H1 (cell line): ENCODE measurements at regions not wholly inside any gene's neighbourhood (a gene's known extent, or its start where the extent isn't known, plus 50 kb on each side); places are given as distances from the start of the nearest gene placed in this dataset.

Source experiments
- CTCF ChIA-PET: fragments of 300-600 bp; sonication (Branson Sonifier 250); formaldehyde crosslinking; loops from one replicate; lab custom pipeline; 2021; ENCODE audit not compliant: partially characterized antibody; lab: Charles Lee
- POLR2A ChIA-PET: fragments of 300-600 bp; sonication (Branson Sonifier 250); formaldehyde crosslinking; loops from one replicate; lab custom pipeline; 2021; ENCODE audit warnings: inconsistent platforms; ENCODE audit not compliant: partially characterized antibody; lab: Charles Lee
- DNase-seq, 2 experiments: peaks; one replicate each; pipeline versions ENCODE4 v3.0.0 to v3.0.0-alpha.2; 2010 to 2022; ENCODE audit warnings: low spot score in 2 of 2, low read depth in 1 of 2, mixed read lengths in 1 of 2
- FAIRE-seq: peaks from 2 replicates; lab custom pipeline; 2011; peaks lifted over from hg19 to GRCh38; lab: Jason Lieb, UNC
- H2AFZ ChIP-seq: 2 replicates; pipeline ENCODE4 v1.8.1; 2012; ENCODE audit warnings: low read length, inconsistent platforms
- H2AK5ac ChIP-seq: 2 replicates; pipeline ENCODE4 v1.6.1; 2013; ENCODE audit warnings: low read depth, low read length
- H2BK120ac ChIP-seq: replicated peaks from 2 replicates; pipeline ENCODE3; 2013; ENCODE audit warnings: low read depth, low read length, inconsistent platforms
- H2BK12ac ChIP-seq: 2 replicates; pipeline ENCODE4 v1.6.1; 2013; ENCODE audit warnings: low read depth, low read length
- H2BK15ac ChIP-seq: 2 replicates; pipeline ENCODE4 v1.6.1; 2013; ENCODE audit warnings: low read length
- H2BK20ac ChIP-seq: 2 replicates; pipeline ENCODE4 v1.6.1; 2013; ENCODE audit warnings: low read length
- H2BK5ac ChIP-seq: 2 replicates; pipeline ENCODE4 v1.6.1; 2013; ENCODE audit warnings: low read depth, low read length
- H3K14ac ChIP-seq: 2 replicates; pipeline ENCODE4 v1.6.1; 2013; ENCODE audit warnings: inconsistent platforms; ENCODE audit not compliant: insufficient read length
- H3K18ac ChIP-seq: 2 replicates; pipeline ENCODE4 v1.6.1; 2013; ENCODE audit warnings: low read length; ENCODE audit errors: extremely low read depth
- H3K23ac ChIP-seq: 2 replicates; pipeline ENCODE4 v1.6.1; 2013; ENCODE audit warnings: inconsistent platforms; ENCODE audit not compliant: insufficient read length
- H3K23me2 ChIP-seq: 2 replicates; pipeline ENCODE4 v1.6.1; 2013; ENCODE audit warnings: low read depth, low read length
- H3K27ac ChIP-seq: 2 replicates; pipeline ENCODE4 v1.6.1; 2011; ENCODE audit warnings: low read depth, low read length, inconsistent platforms
- H3K27me3 ChIP-seq, 4 experiments: replicated peaks in 1 of 4; 1 replicate in 1 of 4; 2 replicates in 3 of 4; pipeline versions ENCODE4 v1.6.1 to v1.8.1; 2011 to 2013; ENCODE audit warnings: low read length in 3 of 4, mild to moderate bottlenecking in 3 of 4, inconsistent platforms in 2 of 4, mixed read lengths in 2 of 4, moderate library complexity in 1 of 4; ENCODE audit not compliant: control insufficient read depth in 3 of 4, insufficient read depth in 3 of 4; ENCODE audit errors: extremely low read depth in 1 of 4
- H3K36me3 ChIP-seq, 4 experiments: 2 replicates each; pipeline versions ENCODE4 v1.6.1 to v1.8.1; 2011 to 2013; ENCODE audit warnings: mild to moderate bottlenecking in 4 of 4, low read length in 3 of 4, moderate library complexity in 2 of 4, control low read depth in 1 of 4, inconsistent platforms in 1 of 4; ENCODE audit not compliant: insufficient read depth in 4 of 4, control insufficient read depth in 2 of 4
- H3K4ac ChIP-seq: replicated peaks from 2 replicates; pipeline ENCODE3; 2013; ENCODE audit warnings: low read length, low read depth, mixed read lengths, inconsistent platforms; ENCODE audit not compliant: insufficient read length
- H3K4me1 ChIP-seq, 4 experiments: replicated peaks in 1 of 4; 1 replicate in 1 of 4; 2 replicates in 3 of 4; pipeline versions ENCODE4 v1.6.1 to v1.8.1; 2011 to 2013; ENCODE audit warnings: low read length in 3 of 4, inconsistent platforms in 2 of 4, mixed read lengths in 1 of 4; ENCODE audit not compliant: insufficient read depth in 4 of 4, control insufficient read depth in 3 of 4
- H3K4me2 ChIP-seq, 2 experiments: 2 replicates each; pipeline versions ENCODE4 v1.6.1 to v1.8.1; 2011 to 2013; ENCODE audit warnings: low read depth in 2 of 2, low read length in 2 of 2, control low read depth in 1 of 2, inconsistent platforms in 1 of 2, mild to moderate bottlenecking in 1 of 2; ENCODE audit not compliant: insufficient read depth in 1 of 2
- H3K4me3 ChIP-seq, 4 experiments: fragments of 200-600, 300-600 bp in 1 of 4; sonication (generic), shearing (Covaris generic), sonication (Bioruptor Twin) in 1 of 4; 2 replicates each; pipeline versions ENCODE4 v1.5.1 to v1.8.1; 2011 to 2016; ENCODE audit warnings: low read length in 4 of 4, low read depth in 3 of 4, control low read depth in 2 of 4, inconsistent platforms in 2 of 4, mild to moderate bottlenecking in 2 of 4, mixed read lengths in 1 of 4, moderate library complexity in 1 of 4; ENCODE audit not compliant: insufficient read depth in 2 of 4; ENCODE audit errors: extremely low read depth in 1 of 4
- H3K56ac ChIP-seq: replicated peaks from 2 replicates; pipeline ENCODE3; 2013; ENCODE audit warnings: low read depth, mild to moderate bottlenecking, mixed read lengths, low read length, inconsistent platforms; ENCODE audit not compliant: insufficient read length
- H3K79me1 ChIP-seq: 2 replicates; pipeline ENCODE4 v1.6.1; 2013; ENCODE audit warnings: low read depth, low read length, control low read depth
- H3K79me2 ChIP-seq, 2 experiments: 2 replicates each; pipeline versions ENCODE4 v1.6.1 to v1.8.1; 2012 to 2013; ENCODE audit warnings: low read length in 2 of 2, mild to moderate bottlenecking in 2 of 2, inconsistent platforms in 1 of 2; ENCODE audit not compliant: insufficient read depth in 2 of 2, control insufficient read depth in 1 of 2
- H3K9ac ChIP-seq, 4 experiments: replicated peaks in 1 of 4; 1 replicate in 1 of 4; 2 replicates in 3 of 4; pipeline versions ENCODE4 v1.6.1 to v1.8.1; 2011 to 2013; ENCODE audit warnings: low read depth in 3 of 4, low read length in 3 of 4, control low read depth in 2 of 4, mild to moderate bottlenecking in 2 of 4, moderate library complexity in 2 of 4, inconsistent platforms in 1 of 4; ENCODE audit errors: extremely low read depth in 1 of 4
- H3K9me3 ChIP-seq, 2 experiments: 2 replicates each; pipeline versions ENCODE4 v1.6.1 to v1.8.1; 2012 to 2013; ENCODE audit warnings: mild to moderate bottlenecking in 2 of 2, moderate library complexity in 2 of 2, control low read depth in 1 of 2, inconsistent platforms in 1 of 2, low read depth in 1 of 2, low read length in 1 of 2, mixed read lengths in 1 of 2; ENCODE audit not compliant: insufficient read depth in 2 of 2
- H4K20me1 ChIP-seq, 2 experiments: replicated peaks in 1 of 2; 2 replicates each; pipeline versions ENCODE3 to v1.8.1; 2011 to 2013; ENCODE audit warnings: inconsistent platforms in 2 of 2, low read length in 2 of 2, mild to moderate bottlenecking in 1 of 2; ENCODE audit not compliant: insufficient read depth in 2 of 2, control insufficient read depth in 1 of 2
- H4K5ac ChIP-seq: 2 replicates; pipeline ENCODE4 v1.6.1; 2013; ENCODE audit warnings: low read length, low read depth, mixed read lengths, inconsistent platforms; ENCODE audit not compliant: insufficient read length
- H4K8ac ChIP-seq: 2 replicates; pipeline ENCODE4 v1.8.0; 2013; ENCODE audit warnings: mild to moderate bottlenecking, moderate library complexity, low read length, inconsistent platforms; ENCODE audit not compliant: insufficient read depth; ENCODE audit errors: extremely low read depth
- H4K91ac ChIP-seq: replicated peaks from 2 replicates; pipeline ENCODE3; 2013; ENCODE audit warnings: low read length, mixed read lengths, inconsistent platforms; ENCODE audit not compliant: insufficient read length
- CEBPB ChIP-seq: IDR thresholded peaks from 2 replicates; pipeline ENCODE4 v1.6.1; 2012; ENCODE audit warnings: low read depth, low read length
- KDM5A ChIP-seq: fragments of 200-600 bp; IDR thresholded peaks from 2 replicates; pipeline ENCODE4 v1.7.1; 2012; ENCODE audit warnings: mild to moderate bottlenecking, low read length, inconsistent platforms, mixed read lengths
- TBP ChIP-seq: IDR thresholded peaks from 2 replicates; pipeline ENCODE4 v1.6.1; 2011; ENCODE audit warnings: low read depth, low read length, improper control_type of control experiment
- TEAD4 ChIP-seq: IDR thresholded peaks from 2 replicates; pipeline ENCODE4 v1.6.1; 2012; ENCODE audit warnings: low read depth, low read length, inconsistent platforms, mixed read lengths
- WGBS, 2 experiments: shearing (Covaris generic) in 1 of 2; methylation state at CpG; one replicate each; pipeline versions ENCODE4 v1.1.6 to v1.1.7; 2013 to 2015; ENCODE audit warnings: low lambda C conversion rate in 2 of 2, mixed read lengths in 2 of 2, inconsistent platforms in 1 of 2, low coverage in 1 of 2, missing lambda C conversion rate in 1 of 2; ENCODE audit not compliant: insufficient replicate concordance in 2 of 2, insufficient coverage in 1 of 2, insufficient read length in 1 of 2; ENCODE audit errors: extremely low coverage in 1 of 2, missing lambda C conversion rate in 1 of 2; 5-methylcytosine and 5-hydroxymethylcytosine counted together
- TF ChIP-seq, protein P1 (sequence below): IDR thresholded peaks from 2 replicates; pipeline ENCODE4 v1.6.1; 2011; ENCODE audit warnings: low read depth, mild to moderate bottlenecking, low read length; ENCODE audit not compliant: insufficient read depth

DNA sequence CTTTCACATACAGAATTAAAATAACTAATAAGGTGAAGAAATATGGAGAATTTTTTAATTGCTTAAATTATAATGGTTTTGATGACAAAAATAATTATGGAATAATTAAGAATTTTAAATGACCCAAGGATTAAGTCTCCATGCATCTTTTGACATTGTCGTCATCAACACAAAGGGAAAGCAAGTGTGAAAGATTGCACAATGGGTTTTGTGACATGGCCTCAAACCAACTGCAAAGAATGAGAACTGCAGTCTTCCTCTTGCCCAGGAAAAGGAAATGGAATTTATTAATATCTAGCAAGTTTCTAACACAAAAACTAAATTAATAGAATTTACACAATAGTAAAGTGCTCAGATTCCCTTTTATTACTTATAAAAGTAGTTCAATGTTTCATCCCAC, 329.1 kb upstream of the PKDCC start:
- no peak overlapping the region for H2BK12ac ChIP-seq
- no peaks in the 10 kb centered on the region for H3K79me1 ChIP-seq
- H3K27me3 ChIP-seq, result no peaks in the 10 kb centered on the region
- no peak overlapping the region for H3K4me2 ChIP-seq
- H3K4me3 ChIP-seq, result no peak overlapping the region
- no peaks in the 10 kb centered on the region for H3K79me2 ChIP-seq
- FAIRE-seq (no peak), DNase-seq (no peak)
- no peak overlapping the region for H4K8ac ChIP-seq
- no peak overlapping the region for H2BK5ac ChIP-seq
- CTCF ChIA-PET, result interaction anchor here (1.4 kb wide), 1 partner anchor 11 kb away, joined by 3 read pairs; no protein-coding TSS in a partner anchor
- H2AFZ ChIP-seq, result no peak overlapping the region
- WGBS, 2 experiments, result 79% methylated on average over 1 of the region's 1 CpG; no CpG with 5 or more reads in 1 of the 2 experiments
- H3K36me3 ChIP-seq, result no peaks in the 10 kb centered on the region
- POLR2A ChIA-PET, result no interaction called here
- H2BK20ac ChIP-seq, result no peak overlapping the region
- H2AK5ac ChIP-seq, result no peak overlapping the region
- peaks cover 0 to 5% (median 0%) of the 10 kb centered on the region in 4 experiments; a peak in 1 of 7 replicates for H3K4me1 ChIP-seq
- H3K14ac ChIP-seq, result no peak overlapping the region
- TF ChIP-seq TBP, result no peak
- TF ChIP-seq, protein P1, sequence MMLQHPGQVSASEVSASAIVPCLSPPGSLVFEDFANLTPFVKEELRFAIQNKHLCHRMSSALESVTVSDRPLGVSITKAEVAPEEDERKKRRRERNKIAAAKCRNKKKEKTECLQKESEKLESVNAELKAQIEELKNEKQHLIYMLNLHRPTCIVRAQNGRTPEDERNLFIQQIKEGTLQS, result no peak
- TF ChIP-seq CEBPB, result 0 out of 2 replicates have a peak, but pooled peaks have one; percentile 4
- TF ChIP-seq TEAD4, result no peak
- no peak for TF ChIP-seq KDM5A
- no peaks in the 10 kb centered on the region for H3K23me2 ChIP-seq
- H3K4ac ChIP-seq, result no peak overlapping the region
- no peak overlapping the region for H3K27ac ChIP-seq
- H3K56ac ChIP-seq, result no peak overlapping the region
- no peaks in the 10 kb centered on the region for H3K9me3 ChIP-seq
- no peak overlapping the region for H2BK15ac ChIP-seq
- no peak overlapping the region for H3K9ac ChIP-seq
- H4K20me1 ChIP-seq, result no peaks in the 10 kb centered on the region
- H4K91ac ChIP-seq, result no peak overlapping the region
- no peak overlapping the region for H3K23ac ChIP-seq
- no peak overlapping the region for H3K18ac ChIP-seq
- no peak overlapping the region for H4K5ac ChIP-seq
- no peak overlapping the region for H2BK120ac ChIP-seq
